ENCODE measurements at regions not wholly inside any gene's neighbourhood (a gene's known extent, or its start where the extent isn't known, plus 50 kb on each side); places are given as distances from the start of the nearest gene placed in this dataset.

GRCh38 chr12:24533716-24534352, 415.1 kb downstream of the BCAT1 start:
- TF ChIP-seq CTCF (IDR thresholded peaks at IDR 0.05) (no peak), POLR2A (IDR thresholded peaks at IDR 0.05) (no peak)
